HG02759 (cell line): ENCODE measurements at regions not wholly inside any gene's neighbourhood (a gene's known extent, or its start where the extent isn't known, plus 50 kb on each side); places are given as distances from the start of the nearest gene placed in this dataset.
"Not testable (repeated sequence)": the region's sequence is repeated elsewhere in the genome, so short reads cannot be mapped to it uniquely, and the experiment has no call there.

Source experiments
- ATAC-seq: cut with Tn5 transposase; IDR thresholded peaks from one replicate; pipeline ENCODE4 v1.9.1; 2021; ENCODE audit warnings: mild to moderate bottlenecking, moderate library complexity; ENCODE audit not compliant: unreplicated experiment

DNA sequence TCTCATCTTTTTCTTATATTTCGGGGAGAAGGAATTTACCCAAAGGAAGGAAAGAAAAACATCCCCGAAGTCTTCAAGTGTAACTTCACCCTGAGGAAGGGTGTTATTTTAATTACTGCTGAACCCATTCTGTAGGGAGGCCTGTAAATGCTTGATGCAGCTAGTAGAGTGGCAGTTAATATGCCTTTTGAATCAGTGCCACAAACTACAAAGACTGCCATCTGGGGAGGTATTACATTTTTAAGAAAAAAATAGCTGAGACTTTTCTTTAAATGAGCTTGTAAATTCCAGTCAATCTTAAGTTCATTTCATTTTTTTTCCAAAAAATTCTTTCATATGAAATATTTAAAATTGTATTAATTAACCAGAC, 233.1 kb upstream of the FERD3L start:
- ATAC-seq = no peak

DNA sequence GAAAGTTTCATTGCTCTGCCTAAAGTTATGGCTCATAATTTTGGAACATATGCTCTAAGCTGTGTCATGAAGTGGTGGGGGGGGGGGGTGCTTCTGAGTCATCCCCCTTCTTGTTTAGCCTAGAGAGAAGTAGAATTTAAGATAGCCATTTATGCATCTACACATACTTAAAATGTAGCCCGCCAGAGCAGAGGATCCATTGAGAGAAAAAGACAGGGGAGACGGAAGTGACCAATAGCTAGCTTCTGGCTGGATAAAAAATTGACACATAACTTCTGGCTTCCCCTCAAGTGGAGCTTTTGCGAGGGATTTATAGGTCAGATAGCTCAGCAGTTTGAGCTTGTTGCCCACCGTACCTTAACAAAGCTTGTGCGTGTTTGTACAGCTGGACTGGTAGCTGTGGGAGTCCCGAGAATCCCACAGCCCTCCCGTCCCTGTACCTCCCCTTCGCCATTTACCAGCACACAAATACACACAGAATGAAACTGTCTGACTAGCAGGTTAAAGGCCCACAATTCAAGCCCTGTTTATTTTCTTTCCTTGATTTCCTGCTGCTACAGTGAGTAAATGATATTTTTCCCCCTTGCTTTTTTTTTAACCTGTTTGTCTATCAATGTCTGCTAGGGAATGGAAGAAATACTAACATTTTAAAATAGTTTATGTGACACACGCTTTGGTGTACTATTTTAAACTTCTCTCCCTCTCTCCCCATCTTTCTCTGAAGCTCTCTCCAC, 232.6 kb upstream of the FERD3L start:
- ATAC-seq = no peak

DNA sequence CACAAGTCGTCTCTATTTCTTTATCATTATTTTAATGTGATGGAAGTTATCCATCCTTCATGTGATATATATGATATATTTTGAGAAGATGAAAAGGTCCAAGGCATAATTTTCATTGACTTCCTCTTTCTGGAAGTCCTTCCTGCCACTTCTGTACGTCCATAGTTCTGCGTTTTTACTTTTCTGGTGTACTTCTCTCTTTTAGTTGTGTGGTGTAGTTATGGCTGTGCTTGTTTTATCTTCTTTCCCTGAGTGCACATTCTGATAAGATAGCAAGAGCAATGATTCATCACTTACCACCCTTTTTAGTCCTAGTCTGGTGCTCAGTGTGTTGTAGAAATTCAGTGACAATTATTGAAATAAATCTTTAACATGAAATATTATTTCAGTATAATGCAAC, 231.3 kb upstream of the FERD3L start:
- ATAC-seq = no peak

DNA sequence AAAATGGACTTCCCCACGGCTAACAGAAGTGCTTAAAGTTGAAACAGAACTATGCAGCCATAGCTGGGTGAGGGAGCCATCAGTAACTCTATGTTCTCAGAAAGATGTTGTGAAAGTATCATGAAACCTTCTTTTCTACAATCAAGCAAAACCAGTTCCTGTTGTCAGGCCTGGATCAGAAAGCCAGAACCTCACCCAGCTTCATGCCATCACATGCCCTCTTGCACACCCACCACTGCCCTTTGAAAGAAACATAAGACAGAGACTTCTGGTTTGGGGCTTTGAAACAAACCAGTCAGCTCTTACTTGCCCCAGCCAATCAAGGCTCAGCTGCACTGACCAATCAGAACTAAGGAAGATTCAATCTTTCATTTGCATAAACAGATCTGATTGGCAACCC, 230.8 kb upstream of the FERD3L start:
- no peak for ATAC-seq

DNA sequence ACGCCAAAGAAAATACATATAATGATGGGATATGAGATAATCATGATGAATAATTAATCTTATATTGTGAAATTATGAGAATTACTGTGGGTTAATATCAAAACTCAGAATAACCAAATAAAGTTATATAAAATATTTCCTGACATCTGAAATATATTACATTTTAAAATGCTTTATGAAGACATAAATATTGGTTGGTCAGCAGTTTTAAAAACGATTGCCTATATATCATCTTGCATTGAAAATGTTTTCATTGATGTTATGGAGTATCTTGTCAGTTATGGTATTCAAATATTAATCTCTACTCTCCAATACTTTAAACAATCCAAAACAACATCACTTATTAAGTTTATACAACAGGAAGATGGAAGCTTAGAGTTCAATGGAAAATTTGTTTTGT, 228.1 kb upstream of the FERD3L start:
- ATAC-seq = no peak

DNA sequence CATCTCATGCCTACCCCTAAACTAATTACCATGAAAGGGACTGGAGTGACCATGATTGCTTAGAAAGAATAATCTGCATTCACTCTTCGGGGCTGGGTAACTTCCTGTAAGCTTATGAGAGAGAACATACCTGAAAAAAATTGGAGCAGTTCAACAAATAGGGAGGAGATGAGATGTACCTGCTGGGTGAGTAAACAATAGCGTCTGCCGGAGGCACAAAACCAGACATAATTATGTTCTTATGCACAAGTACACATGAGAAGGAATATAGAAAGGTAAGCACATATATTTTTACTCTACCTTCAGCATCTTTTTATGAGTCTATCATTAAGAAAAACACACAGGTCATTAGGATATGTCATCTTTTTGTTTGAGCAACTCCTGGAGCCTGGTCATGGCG, 224.6 kb upstream of the FERD3L start:
- no peak for ATAC-seq

DNA sequence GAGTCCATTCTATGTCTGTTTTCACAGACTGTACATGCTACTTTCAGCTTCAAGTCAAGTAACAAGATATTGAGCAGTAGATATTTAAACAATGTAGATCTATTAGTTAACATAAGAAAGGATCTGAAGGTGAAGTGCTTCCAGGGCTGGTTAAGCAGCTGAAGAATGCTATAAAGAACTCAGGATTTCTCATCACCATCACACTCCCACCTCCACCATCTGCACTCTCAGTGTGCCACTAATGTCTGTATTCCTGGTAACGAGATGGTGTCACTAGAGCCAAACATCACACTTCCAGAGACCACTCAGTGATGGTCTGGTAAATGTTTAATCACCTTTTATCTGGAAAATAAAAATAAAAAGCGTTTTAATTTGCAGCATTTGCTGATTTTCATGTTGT, 224.0 kb upstream of the FERD3L start:
- ATAC-seq = no peak

DNA sequence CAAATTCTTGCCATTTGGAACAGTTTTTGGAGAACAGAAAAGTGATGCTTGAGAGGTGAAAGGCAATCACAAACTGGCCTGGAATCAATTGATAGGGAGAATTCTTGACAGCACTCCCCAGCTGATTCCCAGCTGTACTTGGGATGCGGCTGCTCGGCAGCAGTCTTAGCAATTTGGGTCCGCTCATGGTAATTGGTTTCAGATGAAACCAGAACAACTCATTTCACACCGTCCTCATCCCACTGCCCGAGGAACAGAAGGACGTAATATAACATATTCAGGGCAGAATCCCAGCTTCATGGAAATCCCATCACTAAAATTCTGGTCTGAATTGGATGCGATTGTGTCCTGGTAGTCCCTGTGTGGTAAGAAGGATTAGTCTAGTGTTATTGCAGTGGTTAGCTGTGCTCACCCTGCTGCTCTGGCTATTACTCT, 223.3 kb upstream of the FERD3L start:
- no peak for ATAC-seq

DNA sequence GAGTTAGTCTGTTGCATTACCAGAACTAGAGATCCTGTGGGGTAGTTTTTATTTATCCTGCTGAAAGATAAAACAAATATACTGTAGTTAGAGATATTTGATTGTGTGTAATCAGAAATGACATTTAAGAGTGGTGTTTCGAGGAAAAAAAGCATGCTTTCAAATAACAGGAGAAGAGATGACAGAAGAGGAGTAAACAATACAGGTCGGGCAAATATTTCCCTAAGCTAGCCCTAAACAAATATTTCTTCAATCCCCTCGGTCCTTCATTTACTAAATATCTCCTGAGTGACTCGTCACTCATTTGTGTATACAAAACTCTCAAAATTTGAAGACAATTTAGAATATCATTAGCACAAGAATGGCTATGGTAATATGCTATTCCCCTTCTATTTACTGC, 219.7 kb upstream of the FERD3L start:
- ATAC-seq = no peak

DNA sequence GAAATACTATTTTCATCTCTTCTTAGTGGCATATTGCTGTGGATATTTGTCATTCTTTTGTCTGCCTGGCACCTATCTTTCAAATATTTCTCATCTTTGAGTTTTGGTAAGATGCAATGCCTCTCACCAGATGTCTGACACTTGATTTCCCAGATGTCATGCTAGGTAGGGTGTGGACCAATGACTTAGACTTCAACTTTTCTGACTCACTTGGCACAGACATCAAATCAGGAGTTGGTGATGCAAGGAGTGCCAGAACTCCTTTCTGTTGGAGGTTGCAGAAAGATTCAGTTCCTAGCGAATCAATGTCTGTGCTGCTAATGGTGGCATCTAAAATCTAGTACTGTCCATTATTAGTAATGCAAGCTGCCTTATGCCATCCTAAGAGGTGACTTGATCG, 216.9 kb upstream of the FERD3L start:
- ATAC-seq = no peak

DNA sequence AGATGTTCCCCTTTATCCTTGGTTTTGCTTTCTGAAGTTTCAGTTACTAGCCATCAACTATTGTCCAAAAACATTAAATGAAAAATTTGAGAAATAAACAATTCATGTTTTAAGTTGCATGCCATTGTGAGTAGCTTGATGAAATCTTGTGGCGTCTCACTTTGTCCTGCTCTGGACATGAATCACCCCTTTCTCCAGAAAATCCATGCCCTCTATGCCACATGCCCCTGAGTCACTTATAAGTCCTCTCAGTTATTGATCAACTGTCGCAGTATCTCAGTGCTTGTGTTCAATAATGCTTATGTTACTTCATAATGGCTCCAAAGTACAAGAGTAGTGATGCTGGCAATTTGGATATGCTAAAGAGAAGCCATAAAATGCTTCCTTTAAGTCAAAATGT, 208.0 kb upstream of the FERD3L start:
- no peak for ATAC-seq

DNA sequence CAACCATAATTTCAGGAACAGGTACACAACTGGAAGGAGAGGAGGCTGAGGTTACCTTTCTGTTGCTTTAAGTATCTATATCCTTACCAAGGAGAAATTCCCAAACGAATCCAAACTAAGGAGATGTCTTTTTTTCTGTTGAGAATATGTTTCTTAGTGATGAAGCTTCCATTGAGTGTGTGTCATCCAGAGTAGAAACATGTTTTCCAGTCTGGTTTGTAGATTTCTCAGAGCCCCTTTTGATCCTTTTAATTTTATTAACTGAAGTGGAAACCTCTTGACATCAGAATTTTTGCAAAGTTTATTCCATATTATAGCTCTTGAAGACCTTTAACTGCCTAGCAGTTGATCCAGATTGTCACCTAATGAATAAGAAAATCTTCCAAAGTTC, 207.1 kb upstream of the FERD3L start:
- no peak for ATAC-seq

DNA sequence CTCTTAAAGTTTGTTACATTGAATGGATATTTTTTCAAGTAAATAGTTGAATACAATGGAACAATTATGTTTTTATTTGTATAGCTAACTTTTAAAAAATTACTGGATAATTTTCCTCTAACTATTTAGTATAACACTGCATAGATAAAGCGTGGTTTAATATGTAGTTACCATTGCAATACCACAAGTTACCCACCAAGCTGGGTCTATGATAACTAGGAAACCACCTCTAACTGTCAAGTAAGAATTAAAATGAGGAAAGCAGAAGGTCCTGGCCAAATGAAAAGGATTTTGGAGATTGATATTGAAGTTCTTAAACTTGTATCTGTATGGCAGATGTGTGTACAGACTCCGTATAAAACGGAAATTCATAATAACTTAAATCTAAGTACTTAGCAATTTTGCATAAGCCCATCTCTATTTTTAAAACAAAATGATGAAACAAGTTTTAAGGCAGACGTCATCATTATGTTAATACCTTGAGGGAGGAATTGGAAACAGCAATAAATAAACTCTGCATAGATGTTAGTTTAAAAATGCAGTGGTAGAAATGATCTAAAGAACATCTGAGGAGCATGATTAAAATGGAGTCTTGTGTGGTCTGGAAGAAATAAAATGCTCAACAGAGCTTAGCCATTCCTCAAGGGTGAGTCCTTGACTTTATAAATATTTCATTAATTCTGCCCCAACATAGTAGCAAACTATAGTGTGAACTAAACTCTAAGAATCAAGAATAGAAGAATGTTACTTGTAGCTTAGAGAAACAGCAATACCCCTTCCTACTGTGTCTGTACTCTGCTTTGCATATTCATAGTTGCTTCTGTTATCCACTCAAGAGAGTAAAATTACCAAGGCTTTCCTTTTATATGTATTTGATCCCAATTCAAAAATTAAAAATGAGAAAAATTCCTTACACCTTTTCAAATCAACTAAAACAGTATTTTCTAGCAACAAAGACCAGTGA, 206.4 kb upstream of the FERD3L start:
- ATAC-seq = no peak

DNA sequence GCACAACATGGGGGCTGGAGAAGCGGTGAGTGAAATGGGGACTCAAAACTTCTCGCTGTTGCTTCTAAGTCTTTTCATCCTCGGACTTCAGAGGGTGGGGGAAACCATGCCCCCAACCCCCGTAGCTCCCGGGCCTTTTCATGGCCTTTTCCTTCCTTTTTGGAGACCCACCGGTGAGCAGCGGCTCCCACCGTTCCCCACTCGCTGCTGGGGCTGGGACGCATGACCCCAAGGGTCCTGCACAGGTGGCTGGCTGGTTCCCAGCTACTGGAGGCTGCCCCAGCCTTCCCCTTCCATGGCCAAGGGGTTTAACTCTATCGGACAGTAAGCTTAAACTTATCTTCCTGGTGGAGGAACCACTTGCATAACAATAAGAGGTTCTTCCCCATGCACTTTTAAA, 194.3 kb upstream of the FERD3L start:
- ATAC-seq = no peak

DNA sequence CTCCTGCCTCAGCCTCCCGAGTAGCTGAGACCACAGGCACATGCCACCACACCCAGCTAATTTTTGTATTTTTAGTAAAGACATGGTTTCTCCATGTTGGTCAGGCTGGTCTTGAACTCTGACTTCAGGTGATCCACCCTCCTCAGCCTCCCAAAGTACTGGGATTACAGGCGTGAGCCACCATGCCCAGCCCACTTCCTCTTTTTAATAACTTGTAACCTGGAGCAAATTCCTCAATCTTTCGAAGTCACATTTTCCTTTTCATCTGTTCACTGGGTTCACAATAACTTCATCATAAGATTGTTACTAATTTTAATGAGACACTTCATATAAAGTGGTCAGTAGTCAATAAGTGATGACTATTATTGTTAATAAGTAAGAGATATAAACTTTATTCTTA, 193.3 kb upstream of the FERD3L start:
- ATAC-seq = not testable (repeated sequence)

DNA sequence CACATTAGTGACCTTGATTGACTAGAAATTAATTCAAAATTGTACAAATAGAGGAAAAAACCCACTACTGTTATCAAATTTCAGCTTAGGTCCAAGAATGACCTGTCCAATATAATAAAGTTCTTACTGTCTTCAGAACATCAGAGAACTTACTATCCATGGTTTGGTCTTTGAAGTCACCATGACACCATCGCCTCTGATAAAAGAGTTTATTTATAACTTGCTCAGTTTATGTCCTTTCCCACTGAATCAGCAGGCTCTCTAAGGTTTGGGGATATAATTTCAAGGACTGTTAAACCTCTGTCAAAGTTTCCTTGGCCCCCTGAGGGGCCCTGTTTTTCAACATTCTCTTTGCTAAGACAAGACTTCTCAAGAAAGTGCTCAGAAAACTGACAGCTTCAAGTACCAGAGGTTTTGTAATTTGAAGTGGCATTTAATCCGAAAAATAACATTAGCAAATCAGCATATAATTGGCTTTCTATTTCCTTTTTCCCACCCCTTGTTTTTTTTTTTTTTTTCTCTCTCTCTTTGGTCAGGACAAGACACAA, 191.7 kb upstream of the FERD3L start:
- ATAC-seq = no peak

DNA sequence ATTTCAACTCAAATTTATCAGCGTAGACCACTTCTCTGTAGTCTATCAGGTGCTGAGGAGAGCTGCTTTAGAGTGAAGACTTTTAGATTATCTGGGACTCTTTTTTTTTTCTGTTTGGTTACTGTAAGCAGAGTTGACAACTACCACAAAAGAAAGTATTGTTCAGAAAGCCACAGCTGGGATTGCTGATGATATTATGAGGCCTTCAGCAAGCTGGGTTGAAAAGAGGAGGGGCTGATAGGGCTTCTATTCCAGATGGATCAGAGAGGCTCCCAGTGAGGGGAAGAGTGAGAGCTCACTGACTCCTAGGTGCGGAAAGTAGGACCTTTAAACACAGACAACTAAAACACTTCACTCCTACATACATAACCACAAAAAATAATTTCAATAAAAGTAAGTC, 188.5 kb upstream of the FERD3L start:
- no peak for ATAC-seq

DNA sequence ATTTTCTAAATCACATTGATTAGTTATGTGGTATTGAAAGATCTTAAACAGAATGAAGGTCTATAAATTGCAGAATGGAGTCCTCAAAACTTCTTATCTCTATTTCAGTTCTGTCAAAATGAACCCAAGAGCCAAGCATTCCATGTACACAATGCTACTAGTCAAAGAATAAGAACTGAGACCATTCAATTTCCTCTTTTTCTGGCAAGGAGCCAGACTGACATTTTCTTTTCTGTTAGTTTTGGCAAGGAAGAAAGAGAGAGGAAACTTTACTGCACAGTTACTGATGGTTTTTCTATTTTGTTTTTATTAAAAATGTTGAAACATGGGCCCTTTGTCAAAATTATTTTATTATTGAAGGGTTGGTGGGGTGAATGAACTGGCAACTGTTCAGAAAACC, 181.8 kb upstream of the FERD3L start:
- ATAC-seq = no peak

DNA sequence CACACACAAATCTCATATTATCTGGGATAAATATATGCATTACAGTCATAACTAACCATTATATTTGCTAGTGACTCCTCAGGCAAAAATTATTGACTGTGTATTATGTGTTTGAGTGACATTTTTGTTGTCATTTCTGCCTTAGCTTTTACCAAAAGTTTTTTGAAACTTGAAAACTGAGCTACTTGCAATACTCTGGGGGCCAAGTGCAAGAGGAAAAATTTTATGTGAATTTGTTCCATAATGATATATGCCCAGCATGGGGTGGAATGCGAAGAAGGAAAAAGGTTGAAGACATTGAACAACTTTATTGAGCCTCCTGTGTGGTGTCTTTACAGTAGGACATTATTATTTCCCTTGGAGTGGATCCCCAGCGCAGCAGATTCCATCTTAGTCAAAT, 176.8 kb upstream of the FERD3L start:
- no peak for ATAC-seq

DNA sequence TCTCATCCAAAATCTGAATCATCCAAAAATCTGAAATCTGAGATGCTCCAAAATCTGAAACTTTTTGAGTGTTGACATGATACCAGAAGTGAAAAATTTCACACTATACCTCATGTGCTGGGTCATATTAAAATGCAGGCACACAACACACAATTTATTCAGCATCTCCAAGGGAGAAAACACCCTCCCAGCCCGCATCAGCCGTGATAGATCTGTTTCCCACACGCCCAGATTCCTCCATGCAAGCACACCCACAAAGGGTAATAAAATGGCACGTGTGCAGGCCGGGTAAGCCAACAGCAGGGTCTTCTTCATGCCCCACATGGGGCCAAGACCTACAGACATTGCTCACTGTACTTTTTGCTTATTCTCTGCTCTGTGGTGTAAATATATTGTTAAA, 173.1 kb upstream of the FERD3L start:
- ATAC-seq = no peak

DNA sequence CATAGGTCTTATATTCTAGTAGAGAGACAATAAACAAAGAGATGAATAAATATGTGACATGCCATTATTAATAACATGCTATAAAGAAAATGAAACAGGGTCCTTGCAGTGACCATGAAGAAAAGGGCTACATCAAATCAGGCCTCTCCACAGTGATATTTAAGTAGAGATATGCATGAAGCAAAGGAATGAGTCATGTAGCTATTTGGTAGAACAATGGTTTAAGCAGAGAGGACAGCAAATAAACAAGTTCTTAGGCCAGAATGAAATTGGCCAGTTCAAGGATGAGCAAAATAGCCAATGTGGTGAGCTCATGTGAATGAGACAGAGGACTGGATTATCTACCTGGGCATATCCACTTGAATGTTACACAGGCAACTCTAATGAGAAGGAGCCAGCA, 172.2 kb upstream of the FERD3L start:
- ATAC-seq = no peak

DNA sequence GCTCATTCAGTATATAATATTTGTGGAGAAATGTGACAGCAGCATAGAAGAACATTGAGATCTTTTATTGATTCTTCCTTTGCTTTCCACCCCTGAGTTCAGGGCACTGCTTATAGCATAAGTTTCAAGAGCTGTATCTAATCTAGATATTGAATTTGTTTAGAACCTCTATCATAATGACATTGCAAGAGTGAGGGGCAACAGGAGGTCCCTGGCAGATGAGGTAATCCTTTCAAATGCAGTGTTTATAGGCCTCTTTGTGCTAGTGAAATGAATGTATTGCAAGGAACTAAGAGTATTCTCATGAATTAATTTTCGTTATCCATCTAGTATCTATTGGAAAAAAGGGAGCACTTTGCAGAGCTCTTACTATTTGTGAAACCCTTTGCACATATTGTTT, 167.2 kb upstream of the FERD3L start:
- no peak for ATAC-seq
